Activated CD4-positive, alpha-beta memory T cell treated with anti-CD3 and anti-CD28 coated beads, Interleukin-2, amount 10 ng/mL, durations not matched to agents 7 days and 5 days (primary cell): ENCODE measurements at regions not wholly inside any gene's neighbourhood (a gene's known extent, or its start where the extent isn't known, plus 50 kb on each side); places are given as distances from the start of the nearest gene placed in this dataset.
"Not testable (repeated sequence)": the region's sequence is repeated elsewhere in the genome, so short reads cannot be mapped to it uniquely, and the experiment has no call there.

Experiments used
- CTCF ChIA-PET: fragments of 350-600 bp; sonication (Branson Sonifier 250); formaldehyde crosslinking; loops from one replicate; lab custom pipeline; 2021; ENCODE audit warnings: antibody characterized with exemption, inconsistent platforms; lab: Charles Lee
- POLR2A ChIA-PET: fragments of 350-600 bp; sonication (Branson Sonifier 250); formaldehyde crosslinking; loops from one replicate; lab custom pipeline; 2021; ENCODE audit warnings: antibody characterized with exemption; lab: Charles Lee
- DNase-seq: peaks from one replicate; pipeline ENCODE4 v3.0.0-alpha.2; 2020
- H3K27ac Mint-ChIP-seq: one replicate; pipeline ENCODE4 v1.8.0; 2021; ENCODE audit warnings: mild to moderate bottlenecking, mixed read lengths
- H3K27me3 Mint-ChIP-seq: one replicate; pipeline ENCODE4 v1.8.0; 2021; ENCODE audit warnings: mixed read lengths
- H3K36me3 Mint-ChIP-seq: one replicate; pipeline ENCODE4 v1.8.0; 2021; ENCODE audit warnings: low read depth, mixed read lengths
- H3K4me1 Mint-ChIP-seq: one replicate; pipeline ENCODE4 v1.8.0; 2021; ENCODE audit warnings: mixed read lengths
- H3K4me3 Mint-ChIP-seq: one replicate; pipeline ENCODE4 v1.8.0; 2021; ENCODE audit warnings: mild to moderate bottlenecking, mixed read lengths
- H3K9me3 Mint-ChIP-seq: one replicate; pipeline ENCODE4 v1.8.0; 2021; ENCODE audit warnings: mixed read lengths

DNA sequence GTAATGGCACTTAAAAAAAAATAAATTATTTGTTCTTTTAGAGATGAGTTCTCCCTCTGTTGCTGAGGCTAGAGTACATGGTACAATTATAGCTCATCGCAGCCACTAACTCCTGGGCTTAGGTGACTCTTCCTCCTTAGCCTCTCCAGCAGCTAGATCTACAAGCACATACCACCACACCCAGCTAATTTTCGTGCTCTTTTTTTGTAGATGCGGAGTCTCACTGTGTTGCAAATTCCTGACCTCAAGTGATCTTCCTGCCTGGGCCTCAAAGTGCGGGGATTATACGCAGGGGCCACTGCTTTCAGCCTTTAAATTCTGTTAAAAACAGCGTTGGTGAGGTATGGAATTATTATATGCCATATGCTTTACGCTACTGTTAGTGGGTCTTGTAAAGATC, 2034.0 kb downstream of the OLFM4 start:
- Mint-ChIP-seq H3K36me3 (no peaks in the 10 kb centered on the region), H3K27ac (no peak overlapping the region), H3K9me3 (peaks cover 8% of the 10 kb centered on the region), H3K4me3 (no peak overlapping the region), H3K27me3 (no peaks in the 10 kb centered on the region), H3K4me1 (no peaks in the 10 kb centered on the region)
- ChIA-PET CTCF (no interaction called here), POLR2A (no interaction called here)
- no peak for DNase-seq

DNA sequence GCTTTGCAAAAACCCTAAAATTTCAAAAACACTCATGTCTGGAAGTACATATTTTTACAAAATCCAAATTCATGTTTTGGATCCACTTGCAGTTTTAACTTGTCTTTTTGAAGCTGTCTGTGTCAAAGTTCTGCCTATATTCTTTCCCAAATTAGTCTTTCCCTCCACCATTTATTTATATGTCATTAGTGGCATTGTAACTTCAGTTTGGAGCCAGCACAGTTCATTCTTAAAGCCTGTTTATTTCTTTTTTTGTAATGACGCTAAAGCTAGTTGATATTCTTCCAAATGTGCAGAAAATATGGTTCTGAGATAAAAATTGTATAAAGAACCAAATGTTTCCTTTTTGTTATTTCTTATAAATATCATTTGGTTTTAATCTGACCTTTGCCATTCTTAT, 2039.3 kb downstream of the OLFM4 start:
- no peaks in the 10 kb centered on the region for H3K36me3 Mint-ChIP-seq
- no peak overlapping the region for H3K4me3 Mint-ChIP-seq
- ChIA-PET POLR2A (no interaction called here), CTCF (no interaction called here)
- no peak overlapping the region for H3K27ac Mint-ChIP-seq
- H3K27me3 Mint-ChIP-seq = no peaks in the 10 kb centered on the region
- DNase-seq = no peak
- peaks cover 5% of the 10 kb centered on the region for H3K9me3 Mint-ChIP-seq
- H3K4me1 Mint-ChIP-seq = no peaks in the 10 kb centered on the region

DNA sequence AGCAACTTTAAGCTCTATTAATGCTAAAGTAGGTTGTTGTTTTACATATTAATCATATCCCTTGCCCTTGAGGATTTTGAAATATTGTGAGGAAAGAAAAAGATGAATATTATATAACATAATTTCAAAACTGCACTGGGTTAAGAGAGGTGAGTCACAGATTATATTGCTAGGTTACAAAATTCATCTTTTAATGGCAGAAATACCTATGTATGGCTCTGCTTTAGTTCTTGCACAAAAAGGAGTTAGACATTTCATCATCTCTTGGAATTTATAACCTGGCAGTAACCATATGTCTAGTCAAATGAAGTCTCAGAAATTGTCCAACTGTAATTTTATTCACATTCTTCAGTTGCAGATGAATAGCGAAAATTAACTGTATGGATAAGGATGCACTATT, 2041.1 kb downstream of the OLFM4 start:
- no peak for DNase-seq
- Mint-ChIP-seq H3K4me1 (no peaks in the 10 kb centered on the region), H3K27ac (no peak overlapping the region), H3K36me3 (no peaks in the 10 kb centered on the region), H3K4me3 (no peak overlapping the region), H3K9me3 (peaks cover 7% of the 10 kb centered on the region), H3K27me3 (no peaks in the 10 kb centered on the region)
- POLR2A ChIA-PET = no interaction called here
- CTCF ChIA-PET = no interaction called here

DNA sequence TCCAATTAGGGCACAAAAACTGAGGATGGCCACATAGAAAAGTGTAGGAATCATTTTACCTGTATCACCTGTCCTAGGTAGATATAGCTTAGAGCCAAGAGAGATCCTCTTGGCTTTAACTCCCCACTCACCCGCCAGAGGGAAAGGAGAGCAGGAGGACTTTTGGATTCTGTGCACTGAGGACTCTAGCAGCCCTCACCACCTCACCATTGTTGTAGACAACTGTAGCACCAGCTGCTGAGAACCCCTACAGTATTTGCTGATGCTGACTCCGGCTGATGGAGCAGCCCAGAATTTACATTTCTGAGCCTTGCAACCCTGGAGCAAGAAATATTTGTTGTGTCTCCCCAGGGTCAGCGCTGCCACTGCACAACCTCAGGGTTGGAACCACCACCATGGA, 2044.4 kb downstream of the OLFM4 start:
- POLR2A ChIA-PET = no interaction called here
- DNase-seq = no peak
- peaks cover 7% of the 10 kb centered on the region for H3K9me3 Mint-ChIP-seq
- H3K4me3 Mint-ChIP-seq = no peak overlapping the region
- no peak overlapping the region for H3K27ac Mint-ChIP-seq
- CTCF ChIA-PET = no interaction called here
- no peaks in the 10 kb centered on the region for H3K36me3 Mint-ChIP-seq
- no peaks in the 10 kb centered on the region for H3K4me1 Mint-ChIP-seq
- no peaks in the 10 kb centered on the region for H3K27me3 Mint-ChIP-seq

DNA sequence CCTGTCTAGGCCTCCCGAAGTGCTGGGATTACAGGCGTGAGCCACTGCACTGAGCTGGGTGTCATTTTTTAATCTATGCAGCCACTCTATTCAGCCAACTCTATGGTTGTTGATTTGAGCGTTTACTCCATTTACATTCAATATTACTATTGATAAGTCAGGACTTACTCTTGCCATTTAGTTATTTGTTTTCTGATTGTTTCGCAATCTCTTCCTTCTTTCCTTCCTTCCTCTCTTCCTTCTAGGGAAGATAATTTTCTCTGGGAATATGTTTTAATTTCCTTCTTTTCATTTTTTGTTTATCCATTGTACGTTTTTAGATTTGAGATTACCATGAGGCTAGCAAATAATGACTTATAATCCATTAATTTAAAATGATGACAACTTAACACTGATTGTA, 2056.0 kb downstream of the OLFM4 start:
- Mint-ChIP-seq H3K9me3 (peaks cover 10% of the 10 kb centered on the region), H3K27me3 (no peaks in the 10 kb centered on the region), H3K4me3 (no peak overlapping the region), H3K36me3 (no peaks in the 10 kb centered on the region), H3K4me1 (no peaks in the 10 kb centered on the region), H3K27ac (no peak overlapping the region)
- no peak for DNase-seq
- ChIA-PET POLR2A (no interaction called here), CTCF (no interaction called here)

DNA sequence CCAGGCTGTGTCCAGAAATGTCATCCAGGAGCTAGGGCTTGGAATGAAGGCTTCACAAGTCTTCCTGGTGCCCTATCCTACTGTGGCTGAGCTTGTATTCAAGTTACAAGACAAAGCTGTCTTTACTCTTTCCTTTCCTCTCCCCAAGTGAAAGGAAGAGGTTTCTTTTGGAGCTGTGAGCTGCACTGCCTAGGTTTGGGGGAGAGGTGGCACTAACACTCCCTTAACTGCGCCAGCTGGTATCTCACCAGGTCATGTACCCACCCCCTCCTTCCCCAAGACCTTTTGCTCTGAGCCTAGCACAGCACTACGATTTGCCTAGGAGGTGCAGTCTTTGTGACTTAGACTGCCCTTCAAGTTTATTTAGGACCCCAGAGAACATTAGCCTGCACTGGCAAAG, 2053.6 kb upstream of the PRR20A start:
- no peak for DNase-seq
- Mint-ChIP-seq H3K4me3 (no peak overlapping the region), H3K27ac (no peak overlapping the region), H3K36me3 (no peaks in the 10 kb centered on the region), H3K4me1 (no peaks in the 10 kb centered on the region), H3K9me3 (peaks cover 10% of the 10 kb centered on the region), H3K27me3 (no peaks in the 10 kb centered on the region)
- ChIA-PET POLR2A (no interaction called here), CTCF (no interaction called here)

DNA sequence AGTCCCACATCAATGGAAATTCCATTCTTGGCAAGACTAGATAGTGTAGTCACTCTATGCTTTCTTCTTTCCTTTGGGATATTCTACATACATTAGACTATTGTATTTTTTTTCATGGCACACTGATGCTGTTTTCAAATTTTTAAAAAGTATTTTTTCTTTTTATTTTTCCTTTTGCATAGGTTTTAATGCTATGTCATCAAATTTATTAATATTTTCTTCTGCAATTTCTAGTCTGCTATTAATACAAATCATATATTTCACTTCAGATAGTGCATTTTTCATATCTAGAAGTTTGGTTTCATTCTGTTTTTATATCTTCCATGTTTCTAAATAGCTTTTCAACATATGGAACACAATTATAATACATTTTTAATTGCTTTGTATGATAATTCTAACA, 2050.1 kb upstream of the PRR20A start:
- no peak for DNase-seq
- CTCF ChIA-PET = no interaction called here
- POLR2A ChIA-PET = no interaction called here
- Mint-ChIP-seq H3K4me3 (no peak overlapping the region), H3K27me3 (no peaks in the 10 kb centered on the region), H3K9me3 (peaks cover 6% of the 10 kb centered on the region), H3K4me1 (no peaks in the 10 kb centered on the region), H3K36me3 (no peaks in the 10 kb centered on the region), H3K27ac (no peak overlapping the region)

DNA sequence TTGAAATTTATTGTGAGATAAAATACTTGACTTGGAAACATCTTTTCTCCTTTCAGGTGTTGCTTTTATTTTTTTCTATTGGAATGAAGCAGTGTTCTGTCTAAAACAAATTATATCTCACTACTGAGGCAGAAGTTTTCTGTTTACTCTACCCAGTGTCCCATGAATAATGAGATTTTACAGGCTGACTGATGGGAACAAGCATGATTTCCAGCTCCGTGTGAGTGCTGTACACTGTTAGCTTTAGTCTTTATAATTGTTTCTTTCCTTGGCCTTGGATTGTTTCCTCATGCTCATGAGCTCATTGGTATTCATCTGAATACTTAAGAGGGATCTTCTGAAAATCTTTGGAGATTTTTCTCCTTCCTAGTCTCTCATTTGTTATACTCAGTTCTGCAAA, 2049.5 kb upstream of the PRR20A start:
- H3K36me3 Mint-ChIP-seq = no peaks in the 10 kb centered on the region
- no peak overlapping the region for H3K4me3 Mint-ChIP-seq
- H3K27ac Mint-ChIP-seq = no peak overlapping the region
- peaks cover 6% of the 10 kb centered on the region for H3K9me3 Mint-ChIP-seq
- H3K4me1 Mint-ChIP-seq = no peaks in the 10 kb centered on the region
- H3K27me3 Mint-ChIP-seq = no peaks in the 10 kb centered on the region
- POLR2A ChIA-PET = no interaction called here
- DNase-seq = no peak
- CTCF ChIA-PET = no interaction called here

DNA sequence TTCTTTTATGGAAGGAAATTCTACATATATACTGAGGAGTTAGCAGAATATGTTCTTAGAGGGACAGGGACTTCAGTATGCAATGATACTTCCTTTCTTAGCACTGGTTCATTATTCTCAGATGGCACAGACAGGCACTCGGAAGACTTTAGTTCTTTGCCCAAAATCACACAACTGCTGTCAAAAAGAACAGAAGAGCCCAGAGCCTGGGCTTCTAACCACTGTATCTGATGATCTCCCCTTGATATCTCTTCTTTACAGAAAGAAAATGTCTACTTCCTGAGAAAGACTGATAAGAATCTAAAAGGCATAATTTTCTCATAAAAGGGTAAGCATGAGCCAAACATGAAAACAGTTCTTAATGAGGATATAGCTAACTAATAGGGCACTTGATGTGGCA, 2034.2 kb upstream of the PRR20A start:
- Mint-ChIP-seq H3K27me3 (no peaks in the 10 kb centered on the region), H3K9me3 (peaks cover 15% of the 10 kb centered on the region)
- CTCF ChIA-PET = no interaction called here

DNA sequence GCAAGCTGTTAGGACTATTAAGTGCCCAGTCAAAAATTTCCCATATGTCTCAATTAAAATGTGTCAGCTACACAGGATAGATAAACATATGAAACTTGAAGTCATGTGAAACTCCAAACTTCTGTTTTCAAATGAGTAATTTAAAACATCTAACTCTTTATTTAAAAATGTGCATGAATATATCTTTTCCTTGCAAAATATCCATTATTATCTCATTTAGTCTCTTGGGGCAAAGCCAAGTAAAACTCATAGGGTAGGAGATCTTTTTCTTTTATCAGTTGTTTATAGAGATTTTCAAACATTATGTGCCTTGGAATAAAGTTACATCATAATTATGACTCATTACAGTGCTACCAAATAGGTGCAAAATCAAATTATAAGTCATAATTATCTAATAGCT, 2020.1 kb upstream of the PRR20A start:
- Mint-ChIP-seq H3K4me1 (no peaks in the 10 kb centered on the region), H3K36me3 (no peaks in the 10 kb centered on the region), H3K4me3 (no peak overlapping the region), H3K27ac (no peak overlapping the region), H3K9me3 (peaks cover 5% of the 10 kb centered on the region), H3K27me3 (no peaks in the 10 kb centered on the region)
- DNase-seq = no peak
- POLR2A ChIA-PET = no interaction called here
- CTCF ChIA-PET = no interaction called here

More for the DNA sequence above, 2034.2 kb upstream of the PRR20A start:
- Mint-ChIP-seq H3K4me1 (no peaks in the 10 kb centered on the region), H3K36me3 (no peaks in the 10 kb centered on the region), H3K27ac (no peak overlapping the region), H3K4me3 (no peak overlapping the region)
- POLR2A ChIA-PET = no interaction called here
- DNase-seq = no peak

DNA sequence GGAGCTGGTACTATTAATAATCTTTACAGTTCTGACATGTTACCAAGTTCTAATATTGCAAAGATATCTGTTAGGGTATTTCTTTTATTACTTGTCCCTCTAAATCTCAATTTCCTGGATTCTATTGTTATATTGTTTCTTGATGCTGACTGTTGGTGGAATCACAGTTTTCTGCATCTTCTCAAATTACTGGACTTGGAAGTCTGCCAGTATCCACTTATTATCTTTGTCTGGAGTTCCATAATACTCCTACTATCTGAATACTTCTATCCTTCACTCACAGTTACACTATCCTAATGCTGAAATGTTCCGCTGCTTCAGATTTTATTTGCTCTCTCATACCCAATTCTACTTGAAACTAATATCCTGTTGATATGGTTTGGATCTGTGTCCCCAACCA, 1985.7 kb upstream of the PRR20A start:
- no peak for DNase-seq
- Mint-ChIP-seq H3K9me3 (peaks cover 6% of the 10 kb centered on the region), H3K27ac (no peak overlapping the region), H3K4me3 (no peak overlapping the region), H3K27me3 (no peaks in the 10 kb centered on the region), H3K36me3 (no peaks in the 10 kb centered on the region), H3K4me1 (no peaks in the 10 kb centered on the region)
- CTCF ChIA-PET = no interaction called here
- POLR2A ChIA-PET = no interaction called here

DNA sequence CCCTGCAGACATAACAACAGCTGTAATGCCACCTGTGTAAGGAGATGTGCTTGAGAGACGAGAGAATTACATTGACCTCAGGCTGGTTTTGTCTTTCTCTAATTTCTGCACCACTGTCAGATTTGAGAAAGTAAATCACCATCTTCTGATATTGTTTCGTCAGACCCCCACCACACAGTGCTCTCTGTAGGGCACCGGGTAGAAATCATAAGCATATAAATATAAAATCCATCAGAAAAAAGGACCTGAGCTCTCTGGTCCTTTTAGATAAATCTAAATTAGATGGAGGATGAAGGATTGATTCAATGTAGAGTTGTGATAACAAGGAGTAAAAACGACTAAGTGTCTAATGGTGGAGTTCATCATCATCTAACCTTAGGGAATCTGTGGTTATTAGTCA, 1981.0 kb upstream of the PRR20A start:
- no peaks in the 10 kb centered on the region for H3K27me3 Mint-ChIP-seq
- H3K27ac Mint-ChIP-seq = no peak overlapping the region
- H3K4me3 Mint-ChIP-seq = no peak overlapping the region
- peaks cover 6% of the 10 kb centered on the region for H3K9me3 Mint-ChIP-seq
- no peaks in the 10 kb centered on the region for H3K36me3 Mint-ChIP-seq
- ChIA-PET CTCF (no interaction called here), POLR2A (no interaction called here)
- H3K4me1 Mint-ChIP-seq = no peaks in the 10 kb centered on the region
- no peak for DNase-seq

DNA sequence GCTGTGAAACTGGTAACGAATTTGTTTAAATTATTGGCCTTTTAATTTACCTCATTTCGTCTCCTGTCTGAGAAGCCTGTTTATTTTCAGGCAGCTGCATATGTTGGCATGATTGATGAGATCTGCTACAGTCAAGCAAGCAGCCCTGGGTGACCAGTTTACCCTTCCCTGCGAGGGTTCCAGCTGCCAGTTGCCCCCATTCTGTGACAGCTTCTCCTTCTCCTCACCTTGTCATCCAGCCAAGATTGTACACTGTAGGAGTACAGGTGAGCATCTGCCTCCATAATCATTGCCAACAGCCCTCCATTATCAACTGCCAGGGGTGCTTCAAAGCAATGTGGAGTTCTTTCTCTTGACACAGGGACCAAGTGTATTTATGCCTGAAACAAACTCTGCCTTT, 1979.9 kb upstream of the PRR20A start:
- Mint-ChIP-seq H3K27ac (no peak overlapping the region), H3K4me1 (no peaks in the 10 kb centered on the region), H3K27me3 (no peaks in the 10 kb centered on the region), H3K4me3 (no peak overlapping the region), H3K9me3 (peaks cover 6% of the 10 kb centered on the region), H3K36me3 (no peaks in the 10 kb centered on the region)
- ChIA-PET CTCF (no interaction called here), POLR2A (no interaction called here)
- DNase-seq = no peak

DNA sequence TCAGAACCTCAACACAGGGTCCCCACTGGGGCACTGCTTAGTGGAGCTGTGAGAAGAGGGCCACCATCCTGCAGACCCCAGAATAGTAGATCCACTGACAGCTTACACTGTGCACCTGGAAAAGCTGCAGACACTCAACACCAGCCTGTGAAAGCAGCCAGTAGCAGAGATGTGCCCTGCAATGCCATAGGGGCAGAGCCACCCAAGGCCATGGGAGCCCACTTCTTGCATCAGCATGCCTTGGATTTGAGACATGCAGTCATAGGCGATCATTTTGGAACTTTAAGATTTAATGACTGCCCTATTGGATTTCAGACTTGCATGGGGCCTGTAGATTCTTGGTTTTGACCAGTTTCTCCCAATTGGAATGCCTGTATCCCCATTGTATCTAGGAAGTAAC, 1962.1 kb upstream of the PRR20A start:
- H3K36me3 Mint-ChIP-seq, POLR2A ChIA-PET, H3K4me1 Mint-ChIP-seq, H3K27me3 Mint-ChIP-seq, H3K4me3 Mint-ChIP-seq, DNase-seq, H3K27ac Mint-ChIP-seq, CTCF ChIA-PET: not testable (repeated sequence)
- H3K9me3 Mint-ChIP-seq = peaks cover 18% of the 10 kb centered on the region

DNA sequence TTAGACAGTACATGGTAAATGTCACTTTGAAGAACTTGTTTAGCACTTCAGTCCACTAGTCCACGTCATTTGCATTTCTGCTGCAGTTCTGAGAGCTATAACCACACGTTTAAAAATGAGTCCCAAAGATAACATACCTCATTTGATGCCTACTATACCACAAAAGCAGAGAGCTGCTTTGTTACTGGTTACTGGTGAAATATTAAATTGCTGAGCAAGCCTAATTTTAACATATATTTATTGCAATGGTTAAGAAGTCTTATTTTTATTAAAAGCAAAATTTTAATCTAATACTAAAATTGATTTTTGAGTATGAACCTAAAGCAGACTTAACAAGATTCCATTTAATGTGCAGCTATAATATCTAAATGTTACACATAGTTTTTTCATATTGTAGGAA, 1949.7 kb upstream of the PRR20A start:
- Mint-ChIP-seq H3K9me3 (peaks cover 5% of the 10 kb centered on the region), H3K4me3 (no peak overlapping the region), H3K27me3 (no peaks in the 10 kb centered on the region), H3K36me3 (no peaks in the 10 kb centered on the region), H3K27ac (no peak overlapping the region), H3K4me1 (no peaks in the 10 kb centered on the region)
- no peak for DNase-seq
- CTCF ChIA-PET = no interaction called here
- POLR2A ChIA-PET = no interaction called here
